Karpas-422 (cell line): ENCODE measurements at regions not wholly inside any gene's neighbourhood (a gene's known extent, or its start where the extent isn't known, plus 50 kb on each side); places are given as distances from the start of the nearest gene placed in this dataset.
"Not testable (repeated sequence)": the region's sequence is repeated elsewhere in the genome, so short reads cannot be mapped to it uniquely, and the experiment has no call there.

Experiments used
- DNase-seq: peaks from one replicate; pipeline ENCODE4 v3.0.0-alpha.2; 2015
- H2AFZ ChIP-seq: fragments of 200-600 bp; sonication (generic); 2 replicates; pipeline ENCODE4 v1.6.1; 2014; ENCODE audit warnings: antibody characterized with exemption, low read length, mixed read lengths
- H3K27ac ChIP-seq: fragments of 200-600 bp; sonication (generic); 2 replicates; pipeline ENCODE4 v1.5.1; 2014; ENCODE audit warnings: mild to moderate bottlenecking, low read length, moderate library complexity
- H3K27me3 ChIP-seq: fragments of 200-600 bp; sonication (generic); 2 replicates; pipeline ENCODE4 v1.6.1; 2014; ENCODE audit warnings: low read length, mixed read lengths
- H3K36me3 ChIP-seq: fragments of 200-600 bp; sonication (generic); 2 replicates; pipeline ENCODE4 v1.6.1; 2014; ENCODE audit warnings: low read length, mixed read lengths; ENCODE audit not compliant: insufficient read depth
- H3K4me1 ChIP-seq: fragments of 200-600 bp; sonication (generic); 2 replicates; pipeline ENCODE4 v1.6.1; 2014; ENCODE audit warnings: mild to moderate bottlenecking, low read length, mixed read lengths
- H3K4me2 ChIP-seq: fragments of 200-600 bp; sonication (generic); 2 replicates; pipeline ENCODE4 v1.6.1; 2014; ENCODE audit warnings: low read length, low read depth, mild to moderate bottlenecking; ENCODE audit not compliant: poor library complexity, severe bottlenecking
- H3K4me3 ChIP-seq: fragments of 200-600 bp; sonication (generic); 2 replicates; pipeline ENCODE4 v1.5.1; 2014; ENCODE audit warnings: mild to moderate bottlenecking, antibody characterized with exemption, low read length, mixed read lengths
- H3K79me2 ChIP-seq: fragments of 200-600 bp; sonication (generic); 2 replicates; pipeline ENCODE4 v1.6.1; 2014; ENCODE audit warnings: mild to moderate bottlenecking, low read length, mixed read lengths
- H3K9ac ChIP-seq: fragments of 200-600 bp; sonication (generic); 2 replicates; pipeline ENCODE4 v1.6.0; 2014; ENCODE audit warnings: low read length
- H3K9me2 ChIP-seq: fragments of 200-600 bp; sonication (generic), shearing (Covaris generic); replicated peaks from 2 replicates; pipeline ENCODE4 v1.6.0; 2014; ENCODE audit warnings: mild to moderate bottlenecking, low read length, moderate library complexity; ENCODE audit not compliant: insufficient read depth
- H3K9me3 ChIP-seq: fragments of 300-700, 200-600 bp; sonication (generic); 2 replicates; pipeline ENCODE4 v1.6.1; 2014; ENCODE audit warnings: low read length, mixed read lengths
- H4K20me1 ChIP-seq: fragments of 200-600 bp; sonication (generic); 2 replicates; pipeline ENCODE4 v1.6.1; 2014; ENCODE audit warnings: mild to moderate bottlenecking, antibody characterized with exemption, low read length, low read depth; ENCODE audit not compliant: insufficient read depth

- H3K4me3 ChIP-seq: no peak overlapping the region
- no peak overlapping the region for H3K4me2 ChIP-seq
Measured at GRCh38 chr4:115972967-115973366, 859.5 kb upstream of the NDST4 start.

GRCh38 chr4:115970859-115971258 is 857.4 kb upstream of the NDST4 start:
- Histone ChIP-seq H3K4me1 (no peaks in the 10 kb centered on the region), H3K4me3 (no peak overlapping the region), H3K36me3 (no peaks in the 10 kb centered on the region), H4K20me1 (no peaks in the 10 kb centered on the region), H3K27ac (no peak overlapping the region), H3K79me2 (no peaks in the 10 kb centered on the region), H3K27me3 (no peaks in the 10 kb centered on the region), H3K9ac (no peak overlapping the region), H3K9me2 (no peaks in the 10 kb centered on the region), H2AFZ (no peak overlapping the region), H3K9me3 (no peaks in the 10 kb centered on the region), H3K4me2 (no peak overlapping the region)
- no peak for DNase-seq

More at GRCh38 chr4:115972967-115973366, 859.5 kb upstream of the NDST4 start:
- no peak for DNase-seq
- no peaks in the 10 kb centered on the region for H3K9me3 ChIP-seq
- H4K20me1 ChIP-seq: no peaks in the 10 kb centered on the region
- H3K36me3 ChIP-seq: no peaks in the 10 kb centered on the region
- H3K9ac ChIP-seq: no peak overlapping the region
- no peaks in the 10 kb centered on the region for H3K4me1 ChIP-seq
- H2AFZ ChIP-seq: no peak overlapping the region
- no peaks in the 10 kb centered on the region for H3K79me2 ChIP-seq
- no peak overlapping the region for H3K27ac ChIP-seq
- no peaks in the 10 kb centered on the region for H3K9me2 ChIP-seq
- no peaks in the 10 kb centered on the region for H3K27me3 ChIP-seq

GRCh38 chr4:115969756-115970155 is 856.3 kb upstream of the NDST4 start:
- Histone ChIP-seq H3K4me3 (no peak overlapping the region), H3K27me3 (no peaks in the 10 kb centered on the region), H3K79me2 (no peaks in the 10 kb centered on the region), H3K4me2 (no peak overlapping the region), H3K9me2 (no peaks in the 10 kb centered on the region), H3K9me3 (no peaks in the 10 kb centered on the region), H3K4me1 (no peaks in the 10 kb centered on the region), H3K9ac (no peak overlapping the region), H3K36me3 (no peaks in the 10 kb centered on the region), H4K20me1 (no peaks in the 10 kb centered on the region), H2AFZ (no peak overlapping the region), H3K27ac (no peak overlapping the region)
- no peak for DNase-seq

- Histone ChIP-seq H3K9me3 (no peaks in the 10 kb centered on the region), H3K27ac (no peak overlapping the region), H3K4me3 (no peak overlapping the region), H3K9me2 (no peaks in the 10 kb centered on the region), H3K79me2 (no peaks in the 10 kb centered on the region), H3K4me2 (no peak overlapping the region), H3K4me1 (no peaks in the 10 kb centered on the region), H2AFZ (no peak overlapping the region), H3K9ac (no peak overlapping the region), H3K27me3 (no peaks in the 10 kb centered on the region), H3K36me3 (no peaks in the 10 kb centered on the region), H4K20me1 (no peaks in the 10 kb centered on the region)
- no peak for DNase-seq
Measured at GRCh38 chr4:115965588-115965987, 852.2 kb upstream of the NDST4 start.

GRCh38 chr4:115956054-115956796 is 842.8 kb upstream of the NDST4 start:
- H3K4me1 ChIP-seq, DNase-seq, H2AFZ ChIP-seq, H3K4me2 ChIP-seq, H3K27ac ChIP-seq, H3K9me3 ChIP-seq, H3K36me3 ChIP-seq, H4K20me1 ChIP-seq, H3K79me2 ChIP-seq, H3K27me3 ChIP-seq, H3K4me3 ChIP-seq, H3K9ac ChIP-seq, H3K9me2 ChIP-seq: not testable (repeated sequence)

GRCh38 chr4:115950806-115951205 is 837.4 kb upstream of the NDST4 start:
- Histone ChIP-seq H3K36me3 (no peaks in the 10 kb centered on the region), H3K79me2 (no peaks in the 10 kb centered on the region), H3K4me1 (no peaks in the 10 kb centered on the region), H2AFZ (no peak overlapping the region), H3K9me3 (no peaks in the 10 kb centered on the region), H4K20me1 (no peaks in the 10 kb centered on the region), H3K27ac (no peak overlapping the region), H3K9ac (no peak overlapping the region), H3K27me3 (no peaks in the 10 kb centered on the region), H3K9me2 (no peaks in the 10 kb centered on the region), H3K4me2 (no peak overlapping the region), H3K4me3 (no peak overlapping the region)
- DNase-seq: no peak

- not testable (repeated sequence) for H3K79me2 ChIP-seq, H3K4me1 ChIP-seq, H3K4me2 ChIP-seq, H3K9me2 ChIP-seq, H4K20me1 ChIP-seq, H3K4me3 ChIP-seq, H3K27ac ChIP-seq, H2AFZ ChIP-seq, H3K36me3 ChIP-seq, H3K9ac ChIP-seq, H3K27me3 ChIP-seq, DNase-seq, H3K9me3 ChIP-seq
Measured at GRCh38 chr4:115949974-115950743, 836.7 kb upstream of the NDST4 start.

- Histone ChIP-seq H3K9me2 (no peaks in the 10 kb centered on the region), H3K36me3 (no peaks in the 10 kb centered on the region), H3K79me2 (no peaks in the 10 kb centered on the region), H3K4me3 (no peak overlapping the region), H3K27me3 (no peaks in the 10 kb centered on the region), H3K4me2 (no peak overlapping the region), H4K20me1 (no peaks in the 10 kb centered on the region), H3K4me1 (no peaks in the 10 kb centered on the region), H2AFZ (no peak overlapping the region), H3K27ac (no peak overlapping the region), H3K9ac (no peak overlapping the region), H3K9me3 (no peaks in the 10 kb centered on the region)
- no peak for DNase-seq
Measured at GRCh38 chr4:115945026-115945425, 831.6 kb upstream of the NDST4 start.
